ENCODE measurements at regions not wholly inside any gene's neighbourhood (a gene's known extent, or its start where the extent isn't known, plus 50 kb on each side); places are given as distances from the start of the nearest gene placed in this dataset.

- H3K36me3 ChIP-seq: no peaks in the 10 kb centered on the region
- H3K4me3 ChIP-seq: no peak overlapping the region
- in situ Hi-C loops (cut with MboI; ENCODE audit: low pct_ligation_motif_present in 1 of 4, low pct_unique_long_range_greater_than_20kb in 1 of 4, low sequenced_read_pairs in 3 of 4) (no loop called here), intact Hi-C loops (cut with DNase I; ENCODE audit: low total_unique reads) (no loop called here)
- H3K27me3 ChIP-seq: no peaks in the 10 kb centered on the region
- no peak for DNase-seq
- H3K27ac ChIP-seq: no peak overlapping the region
- H3K4me1 ChIP-seq: no peaks in the 10 kb centered on the region
- no peak for TF ChIP-seq EP300 (IDR thresholded peaks at IDR 0.05; ENCODE audit: low read depth)
- peaks cover 11 to 21% of the 10 kb centered on the region in 2 donors for H3K9me3 ChIP-seq
Measured at GRCh38 chr18:43506935-43507334, 229.6 kb upstream of the SYT4 start.

GRCh38 chr18:43507842-43508481 lies 230.7 kb upstream of the SYT4 start:
- DNase-seq: no peak
- intact Hi-C loops (cut with DNase I; ENCODE audit: low total_unique reads): no loop called here
- Histone ChIP-seq H3K36me3 (no peaks in the 10 kb centered on the region), H3K27ac (no peak overlapping the region), H3K9me3 (peaks cover 11 to 21% of the 10 kb centered on the region in 2 donors), H3K4me3 (no peak overlapping the region), H3K4me1 (no peaks in the 10 kb centered on the region), H3K27me3 (no peaks in the 10 kb centered on the region)
- in situ Hi-C loops (cut with MboI; ENCODE audit: low pct_ligation_motif_present in 1 of 4, low pct_unique_long_range_greater_than_20kb in 1 of 4, low sequenced_read_pairs in 3 of 4): no loop called here
- no peak for TF ChIP-seq EP300 (IDR thresholded peaks at IDR 0.05; ENCODE audit: low read depth)
- TF ChIP-seq POLR2A (IDR thresholded peaks at IDR 0.05): no peak
- no peak for TF ChIP-seq POLR2AphosphoS5 (IDR thresholded peaks at IDR 0.05)
- no peak for TF ChIP-seq CTCF (IDR thresholded peaks at IDR 0.05)
- 70 to 81% methylated on average over 4 of the region's 4 CpGs for WGBS, 2 donors (ENCODE audit: low coverage in 1 of 2)

GRCh38 chr18:43514747-43515146 lies 237.5 kb upstream of the SYT4 start:
- no peaks in the 10 kb centered on the region for H3K4me1 ChIP-seq
- TF ChIP-seq EP300 (IDR thresholded peaks at IDR 0.05; ENCODE audit: low read depth) (no peak), CTCF (IDR thresholded peaks at IDR 0.05) (no peak), POLR2A (IDR thresholded peaks at IDR 0.05) (no peak), POLR2AphosphoS5 (IDR thresholded peaks at IDR 0.05) (no peak)
- H3K9me3 ChIP-seq: peaks cover 6 to 9% of the 10 kb centered on the region in 2 donors
- no peak for DNase-seq
- no peak overlapping the region for H3K4me3 ChIP-seq
- intact Hi-C loops (cut with DNase I; ENCODE audit: low total_unique reads) (no loop called here), in situ Hi-C loops (cut with MboI; ENCODE audit: low pct_ligation_motif_present in 1 of 4, low pct_unique_long_range_greater_than_20kb in 1 of 4, low sequenced_read_pairs in 3 of 4) (no loop called here)
- H3K36me3 ChIP-seq: no peaks in the 10 kb centered on the region
- no peak overlapping the region for H3K27ac ChIP-seq
- 81 to 85% methylated on average over 4 to 8 of the region's 8 CpGs for WGBS, 2 donors (ENCODE audit: low coverage in 1 of 2)
- no peaks in the 10 kb centered on the region for H3K27me3 ChIP-seq

- WGBS, 2 donors (ENCODE audit: low coverage in 1 of 2): 65 to 78% methylated on average over 2 of the region's 2 CpGs
- no peak for DNase-seq
- in situ Hi-C loops (cut with MboI; ENCODE audit: low pct_ligation_motif_present in 1 of 4, low pct_unique_long_range_greater_than_20kb in 1 of 4, low sequenced_read_pairs in 3 of 4): no loop called here
- peaks cover 6 to 9% of the 10 kb centered on the region in 2 donors for H3K9me3 ChIP-seq
- no peaks in the 10 kb centered on the region for H3K4me1 ChIP-seq
- intact Hi-C loops (cut with DNase I; ENCODE audit: low total_unique reads): no loop called here
- no peak for TF ChIP-seq POLR2A (IDR thresholded peaks at IDR 0.05)
- no peak for TF ChIP-seq EP300 (IDR thresholded peaks at IDR 0.05; ENCODE audit: low read depth)
- TF ChIP-seq CTCF (IDR thresholded peaks at IDR 0.05): no peak
- no peak for TF ChIP-seq POLR2AphosphoS5 (IDR thresholded peaks at IDR 0.05)
- H3K27ac ChIP-seq: no peak overlapping the region
- no peaks in the 10 kb centered on the region for H3K36me3 ChIP-seq
- no peaks in the 10 kb centered on the region for H3K27me3 ChIP-seq
- no peak overlapping the region for H3K4me3 ChIP-seq
Measured at GRCh38 chr18:43515481-43515880, 238.2 kb upstream of the SYT4 start.

GRCh38 chr18:43524260-43524659 lies 247.0 kb upstream of the SYT4 start:
- no peak overlapping the region for H3K27ac ChIP-seq
- no peaks in the 10 kb centered on the region for H3K36me3 ChIP-seq
- no peak for DNase-seq
- peaks cover 0 to 7% (median 0%) of the 10 kb centered on the region in 4 donors for H3K4me1 ChIP-seq
- H3K27me3 ChIP-seq: no peaks in the 10 kb centered on the region
- TF ChIP-seq CTCF (IDR thresholded peaks at IDR 0.05): no peak
- H3K4me3 ChIP-seq: no peak overlapping the region
- no peaks in the 10 kb centered on the region for H3K9me3 ChIP-seq
- in situ Hi-C loops (cut with MboI; ENCODE audit: low pct_ligation_motif_present in 1 of 4, low pct_unique_long_range_greater_than_20kb in 1 of 4, low sequenced_read_pairs in 3 of 4): no loop called here
- intact Hi-C loops (cut with DNase I; ENCODE audit: low total_unique reads): no loop called here

Data from transverse colon (tissue), 4 donors.